HepG2 (cell line): ENCODE measurements at regions not wholly inside any gene's neighbourhood (a gene's known extent, or its start where the extent isn't known, plus 50 kb on each side); places are given as distances from the start of the nearest gene placed in this dataset.
A peak's percentile ranks its signal among the peaks of the same experiment; 100 is the strongest.

ENCODE experiments used
- ARID3A ChIP-seq: IDR thresholded peaks from 2 replicates; pipeline ENCODE4 v1.6.1; 2012; ENCODE audit warnings: low read depth, low read length, improper control_type of control experiment
- ARID5B ChIP-seq: IDR thresholded peaks from 2 replicates; pipeline ENCODE4 v1.4.0; 2020; ENCODE audit warnings: mild to moderate bottlenecking, missing genetic modification reagents
- CHCHD3 ChIP-seq: sonication (generic); formaldehyde crosslinking; IDR thresholded peaks from 2 replicates; pipeline ENCODE4 v1.8.0; 2022; ENCODE audit warnings: mild to moderate bottlenecking, missing genetic modification reagents, moderate library complexity
- EZH2 ChIP-seq: conservative IDR thresholded peaks from 2 replicates; pipeline ENCODE4 v1.6.1; 2012; ENCODE audit warnings: mild to moderate bottlenecking, low read depth, low read length, moderate library complexity
- MYNN ChIP-seq: sonication (generic); formaldehyde crosslinking; IDR thresholded peaks from 2 replicates; pipeline ENCODE4 v1.4.0; 2020; ENCODE audit warnings: mild to moderate bottlenecking, low read depth, missing genetic modification reagents
- PRDM15 ChIP-seq: sonication (generic); formaldehyde crosslinking; IDR thresholded peaks from 2 replicates; pipeline ENCODE4 v1.4.0; 2020; ENCODE audit warnings: missing genetic modification reagents
- REPIN1 ChIP-seq: sonication (generic); formaldehyde crosslinking; IDR thresholded peaks from 2 replicates; pipeline ENCODE4 v1.8.0; 2022; ENCODE audit warnings: missing genetic modification reagents, low read depth, mild to moderate bottlenecking, borderline replicate concordance
- RFX5 ChIP-seq: IDR thresholded peaks from 2 replicates; pipeline ENCODE4 v1.6.1; 2011; ENCODE audit warnings: low read depth, low read length, improper control_type of control experiment
- SKI ChIP-seq: fragments of 450-650 bp; IDR thresholded peaks from one replicate; pipeline ENCODE4 v1.6.1; 2018; ENCODE audit warnings: mild to moderate bottlenecking; ENCODE audit not compliant: partially characterized antibody
- SP140L ChIP-seq: sonication (generic); formaldehyde crosslinking; IDR thresholded peaks from 2 replicates; pipeline ENCODE4 v1.4.0; 2020; ENCODE audit warnings: missing genetic modification reagents, borderline replicate concordance
- STAG1 ChIP-seq: sonication (generic); formaldehyde crosslinking; IDR thresholded peaks from 2 replicates; pipeline ENCODE4 v1.4.0; 2020; ENCODE audit warnings: missing genetic modification reagents
- TFDP2 ChIP-seq: sonication (generic); formaldehyde crosslinking; IDR thresholded peaks from 2 replicates; pipeline ENCODE4 v1.4.0; 2020; ENCODE audit warnings: missing genetic modification reagents
- TOE1 ChIP-seq: sonication (generic); formaldehyde crosslinking; IDR thresholded peaks from 2 replicates; pipeline ENCODE4 v1.4.0; 2020; ENCODE audit warnings: mild to moderate bottlenecking, missing genetic modification reagents
- ZBTB2 ChIP-seq: sonication (generic); formaldehyde crosslinking; IDR thresholded peaks from 2 replicates; pipeline ENCODE4 v1.8.0; 2022; ENCODE audit warnings: low read depth, missing genetic modification reagents
- ZNF335 ChIP-seq: sonication (generic); formaldehyde crosslinking; IDR thresholded peaks from 2 replicates; pipeline ENCODE4 v1.4.0; 2020; ENCODE audit warnings: missing genetic modification reagents
- ZNF468 ChIP-seq: sonication (generic); formaldehyde crosslinking; IDR thresholded peaks from 2 replicates; pipeline ENCODE4 v1.8.0; 2022; ENCODE audit warnings: mild to moderate bottlenecking, moderate library complexity, missing genetic modification reagents
- ZNF768 ChIP-seq: sonication (generic); formaldehyde crosslinking; IDR thresholded peaks from 2 replicates; pipeline ENCODE4 v1.4.0; 2020; ENCODE audit warnings: missing genetic modification reagents

- TF ChIP-seq ARID5B (CRISPR knock-in tag) (peak; percentile 99), CHCHD3 (CRISPR knock-in tag) (no peak), ZNF468 (CRISPR knock-in tag) (no peak), ZBTB2 (CRISPR knock-in tag) (no peak), ZNF335 (CRISPR knock-in tag) (peak; percentile 77), STAG1 (CRISPR knock-in tag) (peak; percentile 58), PRDM15 (CRISPR knock-in tag) (peak; percentile 53; the same call in 1 of the 2 replicates), SP140L (CRISPR knock-in tag) (no peak), ZNF768 (no peak; the same call in 1 of the 2 replicates), ARID3A (peak; percentile 83), TFDP2 (CRISPR knock-in tag) (peak; percentile 64), MYNN (CRISPR knock-in tag) (0 out of 2 replicates have a peak, but pooled peaks have one; percentile 47), RFX5 (no peak), REPIN1 (CRISPR knock-in tag) (peak; percentile 67; the same call in 1 of the 2 replicates), TOE1 (CRISPR knock-in tag) (no peak), SKI (peak; percentile 62), EZH2 (no peak)
Observed at GRCh38 chr7:138352570-138353461, 107.2 kb upstream of the TRIM24 start (continued).
